ENCODE measurements at regions not wholly inside any gene's neighbourhood (a gene's known extent, or its start where the extent isn't known, plus 50 kb on each side); places are given as distances from the start of the nearest gene placed in this dataset.
"Not testable (repeated sequence)": the region's sequence is repeated elsewhere in the genome, so short reads cannot be mapped to it uniquely, and the experiment has no call there.

GRCh38 chr15:26260517-26261133 lies 397.5 kb upstream of the ATP10A start:
- no peak for DNase-seq (ENCODE audit: low read depth)

DNA sequence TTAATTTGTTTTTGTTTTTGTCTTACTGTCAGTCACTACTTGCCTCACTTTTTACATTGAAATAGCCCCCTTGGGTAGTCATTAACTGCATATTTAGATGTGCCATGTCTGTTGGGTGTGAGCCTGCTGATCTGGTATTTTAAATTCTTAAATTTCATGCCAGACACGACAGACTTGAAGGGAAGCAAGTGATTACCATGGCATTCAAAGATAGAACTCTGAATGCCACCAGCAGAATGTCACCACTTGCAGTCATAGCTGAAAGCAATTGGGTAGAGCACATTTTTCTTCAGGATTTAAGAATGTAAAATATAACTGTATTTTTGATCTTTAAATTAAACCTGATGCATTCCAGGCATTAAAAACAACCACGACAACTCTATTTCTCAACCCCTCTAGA lies 396.5 kb upstream of the ATP10A start:
- no peak for DNase-seq (ENCODE audit: low read depth)

GRCh38 chr15:26244782-26245181 lies 381.7 kb upstream of the ATP10A start:
- not testable (repeated sequence) for DNase-seq (ENCODE audit: low read depth)

GRCh38 chr15:26243382-26243781 lies 380.3 kb upstream of the ATP10A start:
- no peak for DNase-seq (ENCODE audit: low read depth)

DNA sequence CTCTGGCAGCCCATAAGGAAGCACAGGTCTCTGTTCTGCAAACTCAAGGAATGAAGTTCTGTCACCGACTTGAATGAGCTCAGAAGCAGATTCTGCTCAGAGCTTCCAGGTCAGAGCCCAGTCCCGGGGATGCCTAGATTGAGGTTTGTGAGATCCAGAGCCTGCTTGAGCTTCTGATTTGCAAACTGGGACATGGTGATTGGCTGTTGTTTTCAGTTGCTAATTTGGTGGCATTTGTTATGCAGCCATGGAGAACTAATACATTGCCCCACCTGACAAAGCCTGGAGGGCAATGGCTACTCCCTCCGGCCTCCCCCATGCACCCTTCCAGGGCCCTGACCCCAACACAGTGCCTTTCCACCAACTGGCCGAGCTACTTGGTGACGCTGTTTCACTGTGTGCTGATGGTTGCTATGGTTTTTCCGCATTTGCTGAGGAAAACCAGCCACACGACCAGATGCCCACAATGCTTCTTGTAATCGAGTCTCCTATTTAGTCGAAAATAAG lies 379.5 kb upstream of the ATP10A start:
- no peak for DNase-seq (ENCODE audit: low read depth)

GRCh38 chr15:26235864-26236263 lies 372.7 kb upstream of the ATP10A start:
- DNase-seq (ENCODE audit: low read depth): no peak

- DNase-seq (ENCODE audit: low read depth): no peak
These were observed 372.0 kb upstream of the ATP10A start for GRCh38 chr15:26234976-26235767.

GRCh38 chr15:26232691-26233090 lies 369.6 kb upstream of the ATP10A start:
- no peak for DNase-seq (ENCODE audit: low read depth)

- no peak for DNase-seq (ENCODE audit: low read depth)
These were observed 368.0 kb upstream of the ATP10A start for GRCh38 chr15:26231096-26231495.

- DNase-seq (ENCODE audit: low read depth): no peak
These were observed 361.1 kb upstream of the ATP10A start for GRCh38 chr15:26224266-26224665.

- DNase-seq (ENCODE audit: low read depth): no peak
These were observed 360.6 kb upstream of the ATP10A start for GRCh38 chr15:26223720-26224119.

DNA sequence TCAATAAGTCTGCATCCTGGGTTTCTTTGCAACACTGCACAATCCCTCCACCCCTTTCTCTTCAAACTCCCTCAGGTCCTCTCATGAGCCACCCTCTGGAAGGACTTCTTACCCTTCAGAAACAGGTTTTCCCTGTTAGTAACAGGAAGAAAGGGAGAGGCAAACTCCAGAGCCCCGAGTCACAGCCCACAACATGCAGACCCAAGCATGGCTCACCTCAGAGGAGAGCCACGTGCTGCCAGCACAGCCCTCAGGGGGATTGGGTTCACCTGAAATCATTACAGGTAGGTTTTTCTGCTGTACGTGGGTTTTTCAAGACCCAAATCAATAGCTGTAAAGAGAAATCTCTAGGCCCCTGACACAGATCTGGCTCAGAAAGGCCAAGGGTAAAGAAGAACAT lies 359.7 kb upstream of the ATP10A start:
- no peak for DNase-seq (ENCODE audit: low read depth)

- DNase-seq (ENCODE audit: low read depth): not testable (repeated sequence)
These were observed 353.9 kb upstream of the ATP10A start for GRCh38 chr15:26217043-26217442.

- DNase-seq (ENCODE audit: low read depth): no peak
These were observed 351.2 kb upstream of the ATP10A start for GRCh38 chr15:26214290-26214689.

- no peak for DNase-seq (ENCODE audit: low read depth)
These were observed 350.3 kb upstream of the ATP10A start for GRCh38 chr15:26213427-26213826.

GRCh38 chr15:26212109-26212508 lies 349.0 kb upstream of the ATP10A start:
- no peak for DNase-seq (ENCODE audit: low read depth)

DNA sequence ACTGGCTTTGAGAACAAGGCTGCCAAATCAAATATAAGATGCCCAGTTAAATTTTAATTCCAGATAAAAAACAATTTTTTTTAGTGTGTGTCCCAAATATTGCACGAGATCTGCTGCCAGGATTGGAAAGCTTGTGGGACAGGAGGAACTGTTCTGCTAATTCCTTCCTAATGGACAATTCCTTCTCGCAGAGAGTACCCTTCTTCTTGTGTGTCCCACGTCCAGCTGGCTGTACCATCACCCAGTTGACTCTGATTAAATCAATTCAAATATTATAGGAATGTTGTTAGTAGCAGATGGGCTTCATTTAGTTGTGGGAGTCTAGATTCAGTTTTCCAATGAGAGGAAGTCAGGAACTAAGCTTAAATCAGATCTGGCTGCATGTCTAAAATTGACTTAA lies 347.9 kb upstream of the ATP10A start:
- no peak for DNase-seq (ENCODE audit: low read depth)

DNA sequence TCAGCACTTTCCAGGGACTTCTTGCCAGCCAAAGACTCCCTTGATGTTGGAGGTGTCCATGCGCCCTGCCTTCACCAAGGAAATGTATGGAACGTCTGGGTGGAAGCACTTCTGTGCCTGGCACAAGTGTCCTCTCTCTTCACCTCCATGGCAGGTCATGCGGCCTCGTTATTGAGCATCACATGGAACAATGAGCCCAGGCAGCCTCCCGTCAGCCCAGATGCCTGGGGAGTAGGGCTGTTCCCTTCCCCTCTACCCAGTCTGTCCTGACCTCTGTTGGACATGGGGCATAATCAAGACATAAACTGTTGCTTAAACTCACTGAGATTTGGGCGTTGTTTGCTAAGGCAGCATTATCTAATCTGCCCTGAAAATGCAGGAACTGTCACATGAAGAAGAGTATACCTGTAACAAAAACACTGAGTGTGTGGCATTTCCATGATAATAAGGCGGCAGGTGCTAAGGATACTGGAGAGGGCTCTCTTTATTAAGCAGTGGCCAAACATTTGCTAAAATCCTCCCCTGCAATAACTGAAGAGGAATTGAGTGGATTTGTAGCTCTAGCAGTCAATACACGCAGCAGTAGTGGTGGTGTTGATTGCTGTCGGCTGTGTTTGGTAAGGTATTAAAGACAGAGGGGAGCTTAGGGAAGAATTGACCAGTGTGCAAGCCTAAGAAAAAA lies 338.2 kb upstream of the ATP10A start:
- DNase-seq (ENCODE audit: low read depth): no peak

DNA sequence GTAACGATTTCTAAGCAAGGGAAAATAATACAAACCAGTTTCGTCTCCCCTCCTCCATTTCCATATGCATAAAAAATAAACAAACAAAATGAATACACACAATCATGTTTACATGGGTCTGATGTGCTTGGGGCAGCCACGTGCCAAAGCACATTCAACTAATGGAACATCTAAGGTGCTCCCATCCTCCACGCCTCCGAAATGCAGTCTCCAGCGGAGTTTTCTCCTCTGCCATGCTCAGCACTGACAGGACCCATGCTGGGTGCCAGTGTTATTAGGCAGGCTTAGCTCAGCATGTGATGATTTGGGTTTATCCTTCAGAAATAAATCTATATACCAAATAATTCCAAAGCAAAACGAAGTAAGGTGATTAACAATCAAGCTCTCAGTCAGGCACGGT lies 337.3 kb upstream of the ATP10A start:
- DNase-seq (ENCODE audit: low read depth): no peak

- no peak for DNase-seq (ENCODE audit: low read depth)
These were observed 334.6 kb upstream of the ATP10A start for GRCh38 chr15:26197719-26198118.

DNA sequence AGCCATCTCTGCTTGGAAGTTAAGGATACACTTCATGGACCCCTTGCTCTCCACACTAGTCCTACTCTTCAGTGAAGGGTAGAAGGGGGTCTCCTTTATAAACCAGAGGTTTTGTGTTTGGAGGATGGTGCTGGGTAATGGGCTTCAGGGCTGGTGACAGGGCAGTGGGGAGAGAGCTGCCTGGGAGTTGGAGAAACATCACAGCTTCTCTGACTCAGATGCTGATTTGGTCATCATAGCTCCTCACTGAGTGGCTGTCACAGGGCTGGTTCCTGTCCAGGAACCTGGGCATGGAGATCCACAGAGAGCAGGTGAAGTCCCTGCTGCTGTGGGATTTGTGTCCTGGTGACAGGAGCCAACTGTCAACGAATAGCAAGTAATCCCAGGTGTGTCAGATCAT lies 333.9 kb upstream of the ATP10A start:
- no peak for DNase-seq (ENCODE audit: low read depth)

DNA sequence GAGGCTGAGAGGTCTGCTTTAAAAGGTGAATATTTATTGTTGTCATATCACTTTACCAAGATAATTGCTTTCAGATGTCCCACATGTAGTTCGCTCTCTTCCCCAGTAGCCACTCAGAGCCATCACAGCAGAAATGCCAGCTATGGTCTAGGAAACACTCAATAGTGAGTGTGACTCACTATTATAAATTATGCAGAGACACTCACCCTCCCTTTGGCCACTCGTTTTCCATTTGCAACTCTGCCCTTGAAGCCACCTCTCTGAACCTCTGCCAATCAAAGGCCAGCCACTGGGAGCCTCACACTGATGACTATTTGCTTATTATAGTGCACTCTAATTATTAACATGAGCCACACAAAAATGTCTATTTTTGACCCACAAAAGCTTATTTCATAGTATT lies 328.1 kb upstream of the ATP10A start:
- DNase-seq (ENCODE audit: low read depth): no peak

DNA sequence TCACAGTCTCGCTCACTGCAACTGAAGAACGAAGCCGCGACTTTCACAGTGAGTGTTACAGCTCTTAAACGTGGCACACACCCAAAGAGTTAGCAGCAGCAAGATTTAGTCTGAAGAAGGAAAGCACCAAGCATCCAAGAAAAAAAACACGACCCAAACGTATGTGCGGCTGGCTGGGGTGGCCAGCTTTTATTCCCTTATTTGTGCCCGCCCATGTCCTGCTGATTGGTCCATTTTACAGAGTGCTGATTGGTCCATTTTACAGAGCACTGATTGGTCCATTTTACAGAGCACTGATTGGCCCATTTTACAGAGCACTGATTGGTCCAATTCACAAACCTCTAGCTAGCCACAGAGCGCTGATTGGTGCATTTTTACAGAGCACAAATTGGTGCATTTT lies 323.0 kb upstream of the ATP10A start:
- DNase-seq (ENCODE audit: low read depth): not testable (repeated sequence)
